ENCODE measurements at regions not wholly inside any gene's neighbourhood (a gene's known extent, or its start where the extent isn't known, plus 50 kb on each side); places are given as distances from the start of the nearest gene placed in this dataset.

DNA sequence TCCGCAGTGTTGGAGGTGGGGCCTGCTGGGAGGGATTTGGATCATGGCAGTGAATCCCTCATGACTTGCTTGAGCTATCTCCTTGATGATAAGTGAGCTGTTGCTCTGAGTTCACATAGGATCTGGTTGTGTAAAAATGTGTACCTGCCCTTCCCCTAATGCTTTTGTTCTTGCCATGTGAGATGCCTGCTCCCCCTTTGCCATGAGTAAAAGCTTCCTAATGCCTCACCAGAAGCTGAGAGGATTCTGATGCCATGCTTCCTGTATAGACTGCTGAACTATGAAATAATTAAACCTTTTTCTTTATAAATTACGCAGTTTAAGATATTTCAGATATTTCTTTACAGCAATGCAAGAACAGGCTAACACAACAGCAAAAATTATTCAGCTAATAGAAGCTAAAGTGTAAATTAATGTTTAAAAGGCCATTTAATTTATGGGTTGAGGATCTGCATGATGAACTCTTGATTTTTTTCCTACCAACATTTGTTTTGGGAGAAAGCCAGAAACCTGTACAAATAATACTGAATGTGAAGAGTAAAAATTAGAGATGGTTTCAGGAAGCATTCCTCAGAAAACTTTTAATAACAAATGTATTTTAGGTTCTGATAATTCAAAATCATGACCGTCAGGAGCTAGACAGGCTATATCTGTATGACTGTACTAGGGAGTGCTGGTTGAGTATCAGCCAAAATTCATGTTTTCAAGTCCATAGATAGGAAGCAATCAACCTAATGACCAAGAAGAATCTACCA lies 177.5 kb upstream of the GRIA4 start:
- TF ChIP-seq POLR2A (IDR thresholded peaks at IDR 0.05; ENCODE audit: low read depth, low read length) (no peak), POLR2AphosphoS5 (IDR thresholded peaks at IDR 0.05; ENCODE audit: low read depth, low read length) (no peak)
